ENCODE measurements at regions not wholly inside any gene's neighbourhood (a gene's known extent, or its start where the extent isn't known, plus 50 kb on each side); places are given as distances from the start of the nearest gene placed in this dataset.
A peak's percentile ranks its signal among the peaks of the same experiment; 100 is the strongest.
"Not testable (repeated sequence)": the region's sequence is repeated elsewhere in the genome, so short reads cannot be mapped to it uniquely, and the experiment has no call there.

DNA sequence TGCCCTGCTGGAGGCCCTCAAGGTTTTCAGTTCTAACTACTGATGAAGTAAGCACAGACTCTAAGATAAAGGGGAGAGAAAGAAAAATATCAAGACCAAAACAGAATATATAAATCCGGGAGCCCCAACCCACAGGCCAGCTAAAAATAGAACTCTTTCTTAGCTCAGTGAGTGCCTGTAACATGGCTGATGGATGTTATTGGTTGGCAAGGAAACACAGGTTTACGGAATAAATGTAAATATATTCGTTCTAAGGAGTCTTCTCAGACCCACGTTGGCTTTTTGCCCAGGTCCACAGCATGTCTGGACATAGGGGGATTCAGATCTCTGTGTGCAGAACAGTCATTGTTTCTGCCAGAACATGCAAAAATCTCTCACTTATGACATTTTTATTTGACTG lies 139.0 kb upstream of the SERPINE2 start:
- no peak for FAIRE-seq
- DNase-seq (ENCODE audit: low spot score): no peak

DNA sequence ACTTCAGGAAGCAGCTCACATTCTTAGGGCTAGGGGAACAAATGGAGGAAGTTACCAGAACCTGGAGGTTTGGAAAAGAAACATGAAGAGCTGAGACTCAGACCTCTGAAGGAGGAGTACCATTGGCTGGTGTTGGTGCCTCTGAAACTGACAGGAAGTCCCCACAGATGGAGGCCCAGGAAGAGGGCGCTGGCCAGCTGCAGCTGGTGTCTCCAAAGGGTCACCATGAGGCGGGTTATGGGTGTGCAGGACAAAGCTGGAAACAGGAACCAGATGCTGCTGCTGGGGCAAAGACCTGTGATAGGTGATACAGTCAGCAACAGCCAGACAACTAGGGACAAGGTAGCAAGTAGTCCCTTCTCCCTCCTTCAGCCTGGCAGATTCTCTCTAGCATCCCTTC lies 136.5 kb upstream of the SERPINE2 start:
- no peak for FAIRE-seq
- DNase-seq (ENCODE audit: low spot score): no peak

DNA sequence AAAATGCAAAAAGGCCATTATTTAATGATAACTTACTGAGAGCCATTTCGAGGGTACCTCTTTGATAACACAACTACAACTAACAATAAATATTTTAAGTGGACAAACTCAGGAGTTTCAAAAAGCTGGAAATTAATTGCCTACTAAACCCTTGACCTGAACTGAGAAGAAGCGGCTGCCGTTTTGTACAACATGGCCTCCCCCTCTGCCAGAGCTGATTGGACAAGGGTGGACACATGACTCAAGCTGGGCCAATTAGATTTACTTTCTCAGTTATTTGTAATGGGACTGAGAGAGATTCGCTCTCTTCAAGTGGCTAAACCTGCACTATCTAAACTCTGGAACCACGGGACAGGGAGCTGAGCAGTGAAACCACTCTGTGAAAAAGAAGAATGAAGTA lies 135.9 kb upstream of the SERPINE2 start:
- DNase-seq (ENCODE audit: low spot score): no peak
- FAIRE-seq: no peak

DNA sequence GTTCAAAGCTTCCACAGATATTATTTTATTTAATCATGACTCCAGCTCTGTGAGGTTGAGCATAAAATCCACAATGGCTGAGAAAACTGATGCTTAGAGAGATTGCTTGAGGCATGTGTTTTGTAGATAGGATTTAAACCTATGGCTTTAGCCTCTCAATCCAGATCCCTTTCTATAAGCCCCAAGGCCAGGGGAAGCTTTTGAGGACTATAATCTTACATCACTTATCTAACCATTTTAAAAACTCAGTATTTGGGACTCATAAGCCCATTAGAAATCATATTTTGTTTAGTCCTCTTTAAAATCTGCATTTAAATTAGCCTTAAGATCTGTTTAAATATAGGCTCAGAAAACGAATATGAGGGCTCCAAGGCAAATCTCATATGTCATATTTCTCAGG lies 135.4 kb upstream of the SERPINE2 start:
- no peak for FAIRE-seq
- no peak for DNase-seq (ENCODE audit: low spot score)

DNA sequence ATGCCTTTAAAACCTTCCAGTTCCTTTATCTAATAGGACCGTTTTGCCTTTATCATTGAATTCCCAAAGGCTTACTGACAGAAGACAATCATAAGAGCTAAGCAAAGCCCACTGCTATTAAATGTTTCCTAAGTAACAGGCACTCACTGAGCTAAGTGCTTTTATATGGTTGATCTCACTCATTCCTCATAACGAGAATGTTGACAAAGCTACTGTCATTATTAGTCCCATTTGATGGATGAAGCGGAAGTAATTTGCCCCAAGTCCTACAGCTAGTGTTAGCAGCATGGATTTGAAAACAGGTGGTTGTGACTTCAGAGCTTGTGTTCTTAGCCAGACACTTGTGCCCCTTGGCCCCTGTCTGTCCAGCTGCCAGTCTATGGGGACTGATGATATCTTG lies 134.8 kb upstream of the SERPINE2 start:
- no peak for FAIRE-seq

DNA sequence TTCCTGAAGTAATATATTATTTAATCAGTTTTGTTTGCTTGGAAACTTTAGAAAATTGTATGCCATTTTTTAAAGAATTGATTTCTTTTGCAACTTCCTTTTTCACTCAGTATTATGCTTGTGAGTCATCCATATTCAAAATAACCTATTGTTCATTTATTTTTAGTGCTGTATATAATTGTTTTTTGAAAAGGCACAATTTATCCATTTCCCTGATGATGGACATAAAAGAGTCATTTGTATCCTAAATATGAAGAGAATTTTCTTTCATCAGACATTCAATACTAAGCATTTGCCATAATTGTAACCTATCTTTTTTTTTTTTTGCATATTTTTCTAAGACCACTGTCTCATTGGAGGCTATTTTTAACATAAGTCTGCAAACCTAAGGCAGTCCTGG lies 134.1 kb upstream of the SERPINE2 start:
- FAIRE-seq (no peak), DNase-seq (ENCODE audit: low spot score) (no peak)

More for the DNA sequence above, 134.8 kb upstream of the SERPINE2 start:
- DNase-seq (ENCODE audit: low spot score): no peak

DNA sequence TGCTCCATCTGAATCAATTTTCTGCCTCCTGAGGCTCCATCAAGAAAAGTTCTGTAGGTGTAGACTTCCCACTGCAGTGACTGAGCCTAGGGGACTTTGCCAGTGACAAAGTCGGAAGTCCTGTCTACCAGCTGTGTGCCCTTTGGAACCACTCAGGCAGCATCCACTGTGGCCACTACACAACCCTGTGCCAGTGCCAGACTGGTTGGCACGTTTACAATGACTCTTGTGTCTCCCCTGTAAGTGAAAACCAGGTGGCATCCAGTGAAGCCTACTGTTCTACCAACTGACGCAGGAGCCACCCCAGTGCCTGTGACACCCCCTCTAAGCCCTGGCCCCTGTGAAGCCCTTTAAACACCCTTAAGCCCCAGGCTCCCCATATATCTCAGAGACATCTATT lies 132.1 kb upstream of the SERPINE2 start:
- FAIRE-seq: no peak

DNA sequence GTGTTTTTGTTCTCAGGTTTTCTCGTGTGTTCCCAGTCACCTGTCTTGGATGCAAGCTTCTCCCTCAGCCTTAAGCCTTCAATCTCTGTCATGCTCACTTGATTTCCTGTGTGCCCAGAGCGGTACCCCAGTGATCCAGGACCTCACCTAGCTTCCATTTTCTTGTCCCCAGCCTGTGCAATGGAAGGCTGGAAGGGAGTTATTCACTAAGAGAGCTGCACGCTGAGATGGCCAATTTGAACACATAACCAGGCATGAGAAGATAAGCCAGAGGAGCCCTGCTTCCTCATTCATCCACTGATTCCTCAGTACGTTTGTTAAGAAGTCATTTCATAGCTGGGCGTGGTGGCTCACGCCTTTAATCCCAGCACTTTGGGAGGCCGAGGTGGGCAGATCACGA lies 130.8 kb upstream of the SERPINE2 start:
- no peak for DNase-seq (ENCODE audit: low spot score)
- FAIRE-seq: no peak

More for the DNA sequence above, 132.1 kb upstream of the SERPINE2 start:
- DNase-seq (ENCODE audit: low spot score): no peak

DNA sequence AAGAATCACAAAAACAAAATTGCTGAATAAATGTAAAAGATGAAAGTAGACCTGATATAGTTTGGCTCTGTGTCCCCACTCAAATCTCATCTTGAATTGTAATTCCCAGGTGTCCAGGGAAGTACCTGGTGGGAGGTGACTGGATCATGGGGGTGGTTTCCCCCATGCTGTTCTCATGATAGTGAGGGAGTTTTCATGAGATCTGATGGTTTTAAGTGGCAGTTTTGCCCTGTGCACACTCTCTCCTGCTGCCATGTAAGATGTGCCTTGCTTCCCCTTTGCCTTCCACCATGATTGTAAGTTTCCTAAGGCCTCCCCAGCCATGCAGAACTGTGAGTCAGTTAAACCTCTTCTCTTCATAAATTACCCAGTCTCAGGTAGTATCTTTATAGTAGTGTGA lies 128.7 kb upstream of the SERPINE2 start:
- DNase-seq (ENCODE audit: low spot score); FAIRE-seq: not testable (repeated sequence)

DNA sequence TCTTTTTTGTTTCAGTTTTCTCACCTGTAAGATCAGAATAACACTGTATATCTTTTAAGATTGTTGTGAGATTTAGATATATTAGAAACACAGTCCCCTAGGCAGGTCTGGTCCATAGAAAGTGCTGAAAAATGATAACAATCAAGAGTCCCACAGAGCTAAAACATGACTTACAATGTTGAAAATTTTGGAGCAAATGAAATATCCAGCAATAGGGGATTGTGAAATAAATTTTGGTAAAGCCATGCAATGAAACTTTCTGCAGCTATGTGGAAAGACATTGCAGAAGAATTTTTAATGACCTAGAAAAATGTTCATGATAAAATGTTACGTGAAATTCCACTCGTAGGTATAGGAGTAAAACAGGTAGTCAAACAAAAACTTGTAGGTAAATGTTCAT lies 127.6 kb upstream of the SERPINE2 start:
- no peak for FAIRE-seq
- DNase-seq (ENCODE audit: low spot score): no peak

DNA sequence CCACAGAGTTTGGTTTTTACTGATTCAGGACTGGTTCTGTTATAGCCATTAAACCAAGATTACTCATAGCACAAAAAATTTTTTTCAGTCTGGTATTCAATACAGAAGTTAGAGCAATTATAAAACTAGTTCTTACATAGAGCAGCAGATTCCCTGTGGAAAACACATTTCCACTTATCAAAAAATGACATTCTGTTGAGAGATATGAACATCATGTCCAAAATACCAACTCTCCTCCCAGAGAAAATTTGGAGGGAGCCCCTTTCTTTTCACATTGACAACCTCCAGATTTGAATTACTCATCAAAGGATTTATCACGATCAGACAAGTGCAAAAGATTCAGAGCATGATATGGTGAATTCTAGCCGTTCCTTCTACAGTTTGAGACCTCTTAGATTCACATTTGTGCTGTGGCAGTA lies 126.8 kb upstream of the SERPINE2 start:
- FAIRE-seq (no peak), DNase-seq (ENCODE audit: low spot score) (no peak)

DNA sequence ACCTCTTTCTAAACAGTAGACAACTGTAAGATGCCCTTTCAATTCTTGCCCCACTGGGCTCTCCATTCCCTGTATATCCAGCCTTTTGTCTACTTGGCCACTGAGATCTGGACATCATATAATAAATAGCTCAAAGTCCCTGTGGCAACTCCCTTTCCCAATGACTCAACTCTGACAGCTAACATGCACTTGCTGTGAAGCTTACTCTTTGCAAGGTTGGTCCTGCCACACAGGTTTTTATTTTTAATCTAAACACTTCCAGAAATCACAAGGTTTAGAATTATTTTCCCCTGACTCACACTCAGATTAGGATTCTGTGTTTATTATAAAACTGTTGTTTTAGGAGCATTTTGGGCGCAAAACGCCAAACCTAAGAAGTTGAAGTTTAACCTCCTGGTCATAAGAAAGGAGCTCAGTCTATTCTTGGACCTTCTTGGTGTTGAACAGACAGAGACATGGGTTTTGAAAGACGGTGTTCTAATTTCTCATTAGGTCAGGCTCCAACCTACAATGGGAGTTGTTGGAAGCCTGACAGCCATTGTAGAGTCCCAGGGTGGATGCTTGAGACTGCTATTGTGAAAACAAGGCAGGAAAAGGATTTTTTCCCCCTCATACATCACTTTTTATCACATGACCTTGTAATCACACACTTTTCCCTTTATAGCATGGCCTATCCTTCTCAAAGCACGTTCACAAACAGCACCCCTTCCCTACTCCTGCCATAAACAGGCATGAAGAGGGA lies 124.7 kb upstream of the SERPINE2 start:
- no peak for FAIRE-seq
- DNase-seq (ENCODE audit: low spot score): no peak

DNA sequence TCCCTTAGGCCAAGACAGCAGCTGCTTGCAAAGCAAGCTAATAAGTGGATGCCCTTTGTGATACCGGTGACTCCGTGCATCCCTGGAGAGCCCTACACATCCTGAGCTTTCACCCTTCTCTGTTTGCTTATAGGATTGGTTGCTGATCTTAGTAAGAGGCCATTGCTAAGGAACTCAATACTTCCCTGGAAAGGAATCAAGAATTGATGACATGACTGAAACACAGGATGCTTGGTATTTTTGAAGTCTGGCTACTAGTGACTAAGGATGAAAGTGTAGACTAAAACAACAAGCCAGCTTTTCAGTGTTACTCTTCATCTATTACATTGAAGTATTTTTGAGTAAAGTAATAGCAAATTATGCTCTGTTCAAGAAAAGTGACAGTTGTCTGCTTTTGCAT lies 123.0 kb upstream of the SERPINE2 start:
- FAIRE-seq: no peak
- no peak for DNase-seq (ENCODE audit: low spot score)

DNA sequence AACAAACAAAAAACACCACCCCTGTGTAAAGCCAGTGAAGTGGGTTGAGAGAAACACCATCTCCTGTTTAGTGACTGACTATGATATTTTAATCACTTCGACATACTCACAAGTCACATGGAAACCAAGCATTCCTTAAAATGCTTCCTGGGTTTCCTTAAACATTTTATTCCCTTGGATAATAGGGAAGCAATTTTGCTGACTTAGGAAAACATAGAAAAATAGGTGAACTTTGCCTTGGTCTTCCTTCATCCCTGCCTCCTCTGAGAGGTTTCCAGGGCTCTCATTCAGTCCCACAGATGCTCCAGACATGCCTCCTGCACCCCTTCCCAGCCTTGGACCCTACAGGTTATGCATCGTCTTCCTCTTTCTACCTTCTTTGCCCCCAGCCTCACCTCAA lies 122.6 kb upstream of the SERPINE2 start:
- no peak for FAIRE-seq
- DNase-seq (ENCODE audit: low spot score): no peak

DNA sequence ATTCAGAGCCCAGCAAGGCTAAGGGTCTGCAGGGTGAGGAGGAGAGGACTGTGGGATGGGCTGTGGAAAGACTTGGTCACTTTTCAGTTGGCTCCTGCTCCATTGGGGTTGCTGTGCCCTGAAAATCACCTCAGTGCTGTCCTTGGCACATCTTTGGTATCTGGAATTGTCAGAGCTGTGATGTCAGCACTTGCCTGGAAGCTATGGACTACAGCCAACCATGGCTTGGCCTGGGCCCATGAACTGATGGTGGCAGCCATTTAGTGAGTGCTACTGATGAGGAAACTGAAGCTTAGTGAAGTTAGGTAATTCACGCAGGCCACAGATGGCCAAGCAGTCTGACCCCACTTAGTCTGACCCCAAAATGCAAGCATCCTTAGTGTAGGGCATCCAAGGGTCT lies 121.8 kb upstream of the SERPINE2 start:
- DNase-seq (ENCODE audit: low spot score): no peak

DNA sequence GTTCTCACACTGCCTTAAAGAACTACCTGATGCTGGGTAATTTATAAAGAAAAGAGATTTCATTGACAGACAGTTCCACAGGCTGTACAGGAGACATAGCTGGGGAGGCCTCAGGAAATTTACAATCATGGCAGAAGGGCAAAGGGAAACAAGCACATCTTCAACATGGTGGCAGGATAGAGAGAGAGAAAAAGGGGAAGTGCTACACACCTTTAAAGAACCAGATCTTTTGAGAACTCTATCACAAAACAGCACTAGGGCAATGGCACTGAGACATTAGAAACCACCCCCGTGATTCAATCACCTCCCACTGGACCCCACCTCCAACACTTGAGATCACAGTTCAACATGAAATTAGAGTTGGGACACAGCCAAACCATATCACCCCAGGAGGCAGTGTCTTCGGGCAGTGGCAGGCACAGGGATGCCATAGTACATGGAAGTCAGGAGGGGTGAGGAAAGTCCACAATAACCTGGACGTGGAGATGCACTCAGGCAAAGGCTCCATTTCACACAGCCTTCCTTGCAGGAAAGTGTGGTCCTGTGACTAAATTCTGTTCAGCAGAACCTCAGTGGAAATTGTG lies 120.4 kb upstream of the SERPINE2 start:
- DNase-seq (ENCODE audit: low spot score) (no peak), FAIRE-seq (no peak)

More for the DNA sequence above, 121.8 kb upstream of the SERPINE2 start:
- FAIRE-seq: no peak

DNA sequence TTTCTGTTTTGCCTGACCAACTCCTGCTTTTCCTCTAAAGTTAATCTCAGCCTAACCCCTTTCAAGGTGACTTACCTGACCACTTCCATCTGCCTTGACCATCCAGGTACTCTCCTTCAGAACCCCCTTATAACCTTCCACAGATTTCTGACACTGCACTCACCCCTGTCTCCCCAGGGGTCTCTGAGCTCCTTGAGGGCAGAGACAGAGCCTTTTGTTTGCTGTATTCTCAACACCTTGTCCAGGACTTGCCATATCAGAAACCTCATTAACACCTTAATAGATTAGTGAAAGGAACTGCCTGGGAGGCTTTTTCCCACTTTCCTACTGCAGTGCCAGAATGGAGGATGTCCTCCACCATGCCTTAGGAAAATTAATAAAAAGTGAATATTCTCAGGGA lies 119.7 kb upstream of the SERPINE2 start:
- no peak for FAIRE-seq
- no peak for DNase-seq (ENCODE audit: low spot score)

DNA sequence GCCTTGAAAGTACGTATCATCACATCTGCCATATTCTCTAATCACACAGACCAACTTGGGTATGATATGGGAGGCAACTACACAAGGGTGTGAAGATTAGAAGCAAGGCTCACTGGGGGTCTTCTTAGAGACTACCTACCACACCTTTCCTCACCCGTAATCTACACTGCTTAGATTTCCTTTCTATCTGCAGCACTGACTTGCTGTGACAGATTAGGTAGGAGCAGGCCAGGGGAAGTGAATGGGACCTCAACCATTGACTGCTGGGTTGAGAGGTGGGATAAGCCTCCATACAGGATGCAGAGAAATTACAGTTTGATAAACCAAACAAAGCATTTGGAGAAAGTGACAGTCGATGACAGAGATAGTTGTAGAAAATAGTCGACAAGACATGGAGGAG lies 119.0 kb upstream of the SERPINE2 start:
- FAIRE-seq: no peak
- DNase-seq (ENCODE audit: low spot score): no peak

DNA sequence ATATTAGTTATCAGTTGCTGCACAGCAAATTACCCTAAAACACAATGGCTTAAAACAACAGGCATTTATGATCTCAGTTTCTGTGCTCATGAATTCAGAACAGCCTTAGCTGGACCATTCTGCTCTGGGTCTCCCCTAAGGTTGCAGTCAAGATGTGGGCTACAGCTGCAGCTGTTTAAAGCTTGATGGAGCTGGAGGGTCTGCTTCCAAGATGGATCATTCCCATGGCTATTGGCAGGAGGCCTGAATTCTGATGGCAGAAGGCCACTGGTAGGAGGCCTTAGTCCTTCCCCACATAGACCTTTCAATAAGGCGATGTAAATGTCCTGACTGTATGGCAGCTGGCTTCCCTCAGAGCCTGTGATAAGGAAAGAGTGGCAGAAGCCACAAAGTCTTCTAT lies 118.6 kb upstream of the SERPINE2 start:
- DNase-seq (ENCODE audit: low spot score): no peak

DNA sequence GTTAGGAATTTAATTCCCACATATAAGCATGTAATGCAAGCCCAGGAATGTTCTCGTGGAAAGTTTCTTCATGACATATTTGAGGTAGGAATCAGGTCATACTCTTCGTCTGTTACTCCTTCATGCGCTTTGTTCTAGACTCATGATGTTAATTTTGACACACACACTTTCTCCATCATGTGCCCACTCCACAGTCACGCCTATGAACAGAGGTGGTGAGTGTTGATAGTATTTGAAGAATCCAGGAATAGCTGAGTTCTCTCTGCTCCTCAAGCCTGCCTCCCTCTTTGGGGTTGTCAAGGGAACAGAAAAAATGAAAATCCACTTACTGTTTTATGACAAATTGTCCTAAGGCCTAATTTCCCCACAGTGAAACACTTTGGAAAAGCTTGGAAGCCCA lies 117.3 kb upstream of the SERPINE2 start:
- no peak for FAIRE-seq

More for the DNA sequence above, 118.6 kb upstream of the SERPINE2 start:
- FAIRE-seq: no peak

DNA sequence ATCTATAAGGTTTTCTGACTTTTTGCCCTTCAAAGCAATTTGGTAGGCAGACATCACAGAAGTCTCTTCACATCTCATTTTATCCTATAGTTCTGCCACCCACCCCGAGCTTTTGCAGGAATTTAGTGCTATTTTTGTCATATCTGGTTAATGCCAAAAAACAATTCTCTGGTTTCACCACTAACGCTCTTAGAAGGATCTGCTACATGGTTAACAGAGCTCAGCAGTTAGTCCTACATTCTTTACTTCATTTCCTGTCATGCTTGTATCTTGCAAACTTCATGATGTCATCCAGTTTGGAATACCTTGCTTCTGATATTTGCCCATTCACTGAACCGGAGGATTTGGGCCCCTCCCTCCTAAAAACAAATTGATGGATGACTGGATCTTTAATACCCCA lies 116.8 kb upstream of the SERPINE2 start:
- DNase-seq (ENCODE audit: low spot score) (peak; percentile 27), FAIRE-seq (no peak)

More for the DNA sequence above, 117.3 kb upstream of the SERPINE2 start:
- no peak for DNase-seq (ENCODE audit: low spot score)

DNA sequence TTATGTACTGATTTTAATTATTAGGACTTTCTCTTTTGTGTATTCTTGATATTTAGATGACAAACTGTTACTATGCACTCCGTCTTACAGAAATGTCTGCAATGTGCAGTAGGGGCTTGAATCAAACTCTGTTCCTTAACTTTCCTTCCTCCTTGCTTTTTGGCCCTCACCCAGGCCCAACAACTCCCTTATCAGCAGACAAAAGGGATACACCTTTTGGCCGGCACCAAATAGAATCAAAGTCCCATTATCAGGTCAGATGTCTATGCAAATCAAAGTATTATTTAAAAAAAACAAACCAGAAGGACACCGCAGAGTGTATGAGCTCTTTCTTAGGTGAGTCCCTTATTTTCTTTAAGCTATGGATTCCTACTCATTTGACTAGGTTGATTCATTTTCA lies 116.3 kb upstream of the SERPINE2 start:
- FAIRE-seq: no peak
- DNase-seq (ENCODE audit: low spot score): no peak

DNA sequence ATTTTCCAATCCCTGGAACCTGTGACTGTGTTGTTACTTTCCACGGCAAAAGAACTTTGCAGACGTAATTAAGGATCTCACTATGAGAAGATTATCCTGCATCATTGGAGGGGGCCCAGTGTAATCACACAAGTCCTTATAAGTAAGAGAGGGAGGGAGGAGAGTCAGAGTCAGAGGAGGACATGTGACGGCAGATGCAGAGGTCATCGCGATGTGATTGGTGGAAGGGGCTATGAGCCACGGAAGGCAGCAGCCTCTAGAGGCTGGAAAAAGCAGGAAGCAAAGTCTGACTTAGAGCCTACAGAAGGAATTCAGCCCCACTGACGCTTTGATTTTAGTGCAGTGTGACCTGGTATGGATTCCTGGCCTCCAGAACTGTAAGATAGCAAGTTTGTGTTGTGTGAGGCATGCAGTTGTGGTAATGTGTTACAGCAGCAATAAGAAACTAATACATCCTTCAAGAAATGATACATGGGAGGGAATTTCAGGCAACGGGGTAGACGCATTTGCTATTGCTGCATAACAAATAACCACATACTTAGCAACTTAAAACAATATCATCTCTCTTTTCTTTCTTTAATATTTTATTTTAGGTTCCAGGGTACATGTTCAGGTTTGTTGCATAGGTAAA lies 112.7 kb upstream of the SERPINE2 start:
- DNase-seq (ENCODE audit: low spot score) (no peak), FAIRE-seq (no peak)
